ENCODE measurements at regions not wholly inside any gene's neighbourhood (a gene's known extent, or its start where the extent isn't known, plus 50 kb on each side); places are given as distances from the start of the nearest gene placed in this dataset.

DNA sequence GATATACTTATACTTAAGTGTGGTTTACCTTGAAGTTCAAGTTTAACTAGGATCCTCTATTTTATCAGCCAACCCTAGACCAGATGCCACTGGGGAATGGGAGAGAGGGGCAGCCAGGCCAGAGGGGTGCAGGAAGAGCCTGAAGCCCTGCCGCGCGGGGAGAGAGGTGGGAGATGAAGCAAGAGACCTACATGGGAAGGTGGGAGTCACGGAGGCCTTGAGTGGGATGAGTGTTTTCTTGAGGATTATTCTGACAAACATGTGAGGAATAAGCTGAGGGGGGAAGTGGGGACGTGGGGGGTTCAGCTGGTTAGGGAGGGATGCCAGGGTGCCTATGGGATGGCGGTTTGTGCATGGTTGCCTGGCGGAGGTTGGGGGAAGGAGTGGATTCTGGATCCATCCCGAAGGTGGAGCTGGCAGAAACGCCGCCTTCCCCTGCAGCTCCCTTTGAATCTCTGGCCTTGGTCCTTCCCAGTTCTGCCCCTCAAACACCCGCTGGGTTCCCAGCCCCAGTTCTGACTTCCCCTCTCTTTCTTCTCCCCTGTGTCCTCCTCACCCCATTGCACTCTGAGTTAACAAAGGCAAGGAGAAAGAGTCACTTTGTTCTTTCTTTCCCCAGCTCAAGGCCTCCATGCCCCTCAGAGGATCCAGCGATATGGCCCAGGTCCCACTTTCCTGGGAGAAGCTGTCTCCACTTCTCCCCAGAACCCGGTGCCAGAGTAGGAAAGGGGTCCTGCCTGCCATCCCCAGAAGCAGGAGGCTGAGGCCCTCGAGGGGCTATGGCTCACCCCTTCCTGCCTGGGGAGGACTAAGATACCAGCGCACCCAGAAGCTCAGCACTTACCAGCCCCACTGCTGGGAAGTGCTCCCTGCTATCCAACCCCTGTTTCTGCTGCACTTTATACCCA lies 274.2 kb downstream of the UACA start:
- no peaks in the 10 kb centered on the region for H3K36me3 Mint-ChIP-seq (ENCODE audit: insufficient read depth in 1 of 3, low read depth in 3 of 3)

More for the DNA sequence above, 274.2 kb downstream of the UACA start:
- Mint-ChIP-seq H3K27me3 (ENCODE audit: low read depth) (peaks cover 3% of the 10 kb centered on the region), H3K9me3 (no peaks in the 10 kb centered on the region; a peak in 2 of 5 replicates), H3K4me1 (peaks cover under 1 to 11% of the 10 kb centered on the region in 2 experiments; a peak in 3 of 4 replicates), H3K27ac (peak overlapping the region in 1 of 3 experiments; percentile 21; a peak in 1 of 7 replicates), H3K4me3 (no peak overlapping the region)
- Histone ChIP-seq H2BK20ac (ENCODE audit: low read depth, low read length, poor library complexity, severe bottlenecking) (no peak overlapping the region), H3K14ac (ENCODE audit: insufficient read depth, low read length) (no peak overlapping the region), H2AFZ (ENCODE audit: low read length) (no peak overlapping the region), H3K27ac (ENCODE audit: insufficient read length, low read depth, low read length) (no peak overlapping the region), H3K4me2 (ENCODE audit: insufficient read depth, insufficient read length, low read length) (no peak overlapping the region), H3K56ac (ENCODE audit: insufficient read length, low read depth, low read length) (no peak overlapping the region), H3T11ph (ENCODE audit: low read length) (no peak overlapping the region), H3K4me1 (ENCODE audit: insufficient read depth, low read length) (no peaks in the 10 kb centered on the region), H2BK120ac (ENCODE audit: low read depth, low read length, poor library complexity, severe bottlenecking) (no peak overlapping the region), H3K23ac (ENCODE audit: insufficient read length, low read depth, low read length) (no peak overlapping the region), H3K79me1 (ENCODE audit: insufficient read depth, low read depth, low read length, poor library complexity, severe bottlenecking) (no peaks in the 10 kb centered on the region), H2BK15ac (ENCODE audit: low read depth, low read length) (no peak overlapping the region), H4K20me1 (ENCODE audit: control insufficient read depth, insufficient read depth, insufficient read length) (no peaks in the 10 kb centered on the region), H3K4ac (ENCODE audit: low read depth, low read length) (no peak overlapping the region), H2BK12ac (ENCODE audit: insufficient read length, low read depth, low read length) (no peak overlapping the region), H3K9ac (ENCODE audit: extremely low read depth, insufficient read length, low read length) (no peak overlapping the region), H2BK5ac (ENCODE audit: insufficient read length, low read length) (no peak overlapping the region), H3K79me2 (ENCODE audit: insufficient read depth, low read length) (no peaks in the 10 kb centered on the region), H3K27me3 (ENCODE audit: insufficient read depth, low read length) (no peaks in the 10 kb centered on the region), H4K5ac (ENCODE audit: insufficient read length, low read depth, low read length) (no peak overlapping the region), H2AK5ac (ENCODE audit: insufficient read length, low read length) (no peak overlapping the region), H4K8ac (replicated peaks; ENCODE audit: insufficient read length, low read depth, low read length) (no peak overlapping the region), H3K23me2 (ENCODE audit: insufficient read length, low read depth, low read length, poor library complexity, severe bottlenecking) (no peaks in the 10 kb centered on the region), H4K91ac (ENCODE audit: insufficient read length, low read depth, low read length) (no peak overlapping the region), H3K18ac (ENCODE audit: insufficient read length, low read depth, low read length) (no peak overlapping the region), H3K9me3 (ENCODE audit: control insufficient read depth, low read depth, low read length) (no peaks in the 10 kb centered on the region)
- TF ChIP-seq CTCF (conservative IDR thresholded peaks at IDR 0.05) = no peak
- DNase-seq = no peak
- WGBS (ENCODE audit: extremely low coverage, insufficient read length, low lambda C conversion rate) = no CpG with 5 or more reads among the region's 15 CpGs
